Liver (tissue), 8 donors: ENCODE measurements at regions not wholly inside any gene's neighbourhood (a gene's known extent, or its start where the extent isn't known, plus 50 kb on each side); places are given as distances from the start of the nearest gene placed in this dataset.

Experiments used
- DNase-seq: peaks from one replicate; pipeline ENCODE4 v3.0.0-alpha.2; 2017; ENCODE audit warnings: low spot score
- H3K27ac ChIP-seq, 2 donors: one replicate each; pipeline ENCODE4 v1.7.0; 2013; ENCODE audit warnings: inconsistent platforms in 2 of 2, low read length in 2 of 2, control low read depth in 1 of 2, low read depth in 1 of 2, mild to moderate bottlenecking in 1 of 2
- H3K27me3 ChIP-seq, 4 donors: one replicate each; pipeline versions ENCODE4 v1.6.1 to v1.7.0; 2013; ENCODE audit warnings: low read length in 3 of 4, inconsistent platforms in 1 of 4, mild to moderate bottlenecking in 1 of 4, moderate library complexity in 1 of 4; ENCODE audit not compliant: control insufficient read depth in 4 of 4, insufficient read depth in 4 of 4
- H3K36me3 ChIP-seq, 4 donors: one replicate each; pipeline versions ENCODE4 v1.6.1 to v1.7.0; 2013; ENCODE audit warnings: low read length in 3 of 4, mild to moderate bottlenecking in 3 of 4, low read depth in 1 of 4, moderate library complexity in 1 of 4; ENCODE audit not compliant: control insufficient read depth in 4 of 4, insufficient read depth in 3 of 4
- H3K4me1 ChIP-seq, 4 donors: one replicate each; pipeline versions ENCODE4 v1.6.1 to v1.7.0; 2013; ENCODE audit warnings: low read length in 3 of 4, mild to moderate bottlenecking in 3 of 4, moderate library complexity in 1 of 4; ENCODE audit not compliant: control insufficient read depth in 4 of 4, insufficient read depth in 4 of 4
- H3K4me3 ChIP-seq, 3 donors: one replicate each; pipeline versions ENCODE4 v1.6.1 to v1.7.0; 2013; ENCODE audit warnings: low read length in 3 of 3, control low read depth in 1 of 3, low read depth in 1 of 3, mild to moderate bottlenecking in 1 of 3
- H3K9ac ChIP-seq, 2 donors: one replicate each; pipeline ENCODE4 v1.7.0; 2013; ENCODE audit warnings: low read length in 2 of 2, mild to moderate bottlenecking in 2 of 2, moderate library complexity in 2 of 2, control low read depth in 1 of 2, low read depth in 1 of 2
- H3K9me3 ChIP-seq, 4 donors: one replicate each; pipeline versions ENCODE4 v1.6.1 to v1.7.0; 2013; ENCODE audit warnings: low read length in 3 of 4; ENCODE audit not compliant: control insufficient read depth in 4 of 4
- ATF3 ChIP-seq: IDR thresholded peaks from 2 replicates; pipeline ENCODE4 v1.6.1; 2016; ENCODE audit warnings: antibody characterized with exemption
- CTCF ChIP-seq: fragments of 150-350 bp; IDR thresholded peaks from 2 replicates; pipeline ENCODE4 v1.5.1; 2017; ENCODE audit warnings: improper control_type of control experiment, low read depth, low read length; ENCODE audit not compliant: missing input control
- EGR1 ChIP-seq, 2 donors: IDR thresholded peaks; 2 replicates each; pipeline ENCODE4 v1.6.1; 2016 to 2018; ENCODE audit warnings: antibody characterized with exemption in 2 of 2, low read depth in 2 of 2
- FOXA1 ChIP-seq: IDR thresholded peaks from 2 replicates; pipeline ENCODE4 v1.6.1; 2016; ENCODE audit warnings: antibody characterized with exemption
- FOXA2 ChIP-seq: IDR thresholded peaks from 2 replicates; pipeline ENCODE4 v1.6.1; 2016; ENCODE audit warnings: antibody characterized with exemption
- GABPA ChIP-seq, 2 donors: IDR thresholded peaks in 1 of 2; conservative IDR thresholded peaks in 1 of 2; 2 replicates each; pipeline ENCODE4 v1.6.1; 2016; ENCODE audit warnings: antibody characterized with exemption in 2 of 2, mild to moderate bottlenecking in 1 of 2, moderate library complexity in 1 of 2
- HNF4G ChIP-seq: IDR thresholded peaks from 2 replicates; pipeline ENCODE4 v1.6.1; 2016; ENCODE audit warnings: antibody characterized with exemption
- JUND ChIP-seq, 2 donors: IDR thresholded peaks; 2 replicates each; pipeline ENCODE4 v1.6.1; 2016; ENCODE audit warnings: antibody characterized with exemption in 2 of 2
- MAX ChIP-seq: IDR thresholded peaks from 2 replicates; pipeline ENCODE4 v1.6.1; 2016; ENCODE audit warnings: antibody characterized with exemption
- NR2F2 ChIP-seq: IDR thresholded peaks from 2 replicates; pipeline ENCODE4 v1.6.1; 2016; ENCODE audit warnings: antibody characterized with exemption
- RAD21 ChIP-seq, 2 donors: IDR thresholded peaks; 2 replicates each; pipeline ENCODE4 v1.6.1; 2016; ENCODE audit warnings: antibody characterized with exemption in 2 of 2, mild to moderate bottlenecking in 2 of 2
- REST ChIP-seq: IDR thresholded peaks from 2 replicates; pipeline ENCODE4 v1.6.1; 2016; ENCODE audit warnings: antibody characterized with exemption, mild to moderate bottlenecking
- RXRA ChIP-seq, 2 donors: IDR thresholded peaks; 2 replicates each; pipeline ENCODE4 v1.6.1; 2017 to 2018; ENCODE audit warnings: antibody characterized with exemption in 2 of 2, mild to moderate bottlenecking in 1 of 2
- SP1 ChIP-seq: IDR thresholded peaks from 2 replicates; pipeline ENCODE4 v1.6.1; 2018; ENCODE audit warnings: antibody characterized with exemption, mild to moderate bottlenecking
- TAF1 ChIP-seq: conservative IDR thresholded peaks from 2 replicates; pipeline ENCODE4 v1.6.1; 2016; ENCODE audit warnings: antibody characterized with exemption, mild to moderate bottlenecking
- YY1 ChIP-seq: IDR thresholded peaks from 2 replicates; pipeline ENCODE4 v1.6.1; 2016; ENCODE audit warnings: antibody characterized with exemption, mild to moderate bottlenecking
- ZBTB33 ChIP-seq: IDR thresholded peaks from 2 replicates; pipeline ENCODE4 v1.6.1; 2016; ENCODE audit warnings: antibody characterized with exemption
- WGBS: extraction: QIAGEN DNeasy Blood & Tissue Kit; methylation state at CpG from one replicate; pipeline ENCODE4 v1.1.7; 2013; 5-methylcytosine and 5-hydroxymethylcytosine counted together
- donor health status: healthy.
- donor health status: healthy.
- donor health status: healthy.
- donor health status: healthy.
- donor health status: healthy.

GRCh38 chr9:86662890-86663468 lies 284.3 kb downstream of the GAS1 start:
- no peak for TF ChIP-seq NR2F2
- TF ChIP-seq GABPA (IDR thresholded peaks at IDR 0.05 in 1 of 2, conservative IDR thresholded peaks at IDR 0.05 in 1 of 2), result no peak
- no peak for TF ChIP-seq JUND (IDR thresholded peaks at IDR 0.05)
- no peak for TF ChIP-seq MAX
- TF ChIP-seq CTCF, result no peak
- no peak for TF ChIP-seq HNF4G
- TF ChIP-seq REST, result no peak
- TF ChIP-seq YY1, result no peak
- TF ChIP-seq EGR1 (IDR thresholded peaks at IDR 0.05; ENCODE audit: low read depth in 2 of 2), result no peak
- no peak for TF ChIP-seq SP1
- no peak for TF ChIP-seq RXRA (IDR thresholded peaks at IDR 0.05)
- TF ChIP-seq FOXA1, result no peak
- no peak for TF ChIP-seq ZBTB33
- no peak for TF ChIP-seq FOXA2
- no peak for TF ChIP-seq ATF3
- no peak for TF ChIP-seq RAD21 (IDR thresholded peaks at IDR 0.05)
- no peak for TF ChIP-seq TAF1
- no peak overlapping the region for H3K4me3 ChIP-seq
- H3K9me3 ChIP-seq, result no peaks in the 10 kb centered on the region
- H3K36me3 ChIP-seq, result no peaks in the 10 kb centered on the region
- no peaks in the 10 kb centered on the region for H3K4me1 ChIP-seq
- H3K27ac ChIP-seq, result no peak overlapping the region
- no peak for DNase-seq
- no peak overlapping the region for H3K9ac ChIP-seq
- 81% methylated on average over 2 of the region's 2 CpGs for WGBS
- peaks cover 0 to 8% (median 0%) of the 10 kb centered on the region in 4 donors for H3K27me3 ChIP-seq
